Fibroblast of lung (primary cell): ENCODE measurements at regions not wholly inside any gene's neighbourhood (a gene's known extent, or its start where the extent isn't known, plus 50 kb on each side); places are given as distances from the start of the nearest gene placed in this dataset.

ENCODE experiments used
- DNase-seq, 2 donors: peaks; one replicate each; pipeline versions ENCODE4 v3.0.0 to v3.0.0-alpha.2; 2010; ENCODE audit warnings: low read depth in 2 of 2
- H2AFZ ChIP-seq: 2 replicates; pipeline ENCODE4 v1.5.1; 2012; ENCODE audit warnings: low read length, control low read depth, inconsistent platforms
- H3K27ac ChIP-seq: 2 replicates; pipeline ENCODE4 v1.5.1; 2011; ENCODE audit warnings: low read length, control low read depth; ENCODE audit not compliant: insufficient read depth
- H3K27me3 ChIP-seq: 2 replicates; pipeline ENCODE4 v1.5.1; 2011; ENCODE audit warnings: mild to moderate bottlenecking, low read length; ENCODE audit not compliant: control insufficient read depth, insufficient read depth
- H3K36me3 ChIP-seq: 2 replicates; pipeline ENCODE4 v1.5.1; 2011; ENCODE audit warnings: low read length; ENCODE audit not compliant: control insufficient read depth, insufficient read depth
- H3K4me1 ChIP-seq: 2 replicates; pipeline ENCODE4 v1.5.1; 2011; ENCODE audit warnings: low read length; ENCODE audit not compliant: control insufficient read depth, insufficient read depth; ENCODE audit errors: extremely low read depth
- H3K4me2 ChIP-seq: 2 replicates; pipeline ENCODE4 v1.5.1; 2011; ENCODE audit warnings: low read length, control low read depth; ENCODE audit not compliant: insufficient read depth; ENCODE audit errors: extremely low read depth
- H3K4me3 ChIP-seq, 4 experiments: fragments of 200-600 bp in 1 of 4; sonication (generic) in 1 of 4; replicated peaks in 1 of 4; 2 replicates each; pipeline ENCODE4 v1.5.1; 2011 to 2016; ENCODE audit warnings: low read length in 4 of 4, low read depth in 3 of 4, mild to moderate bottlenecking in 3 of 4, control low read depth in 2 of 4, inconsistent platforms in 1 of 4, mixed read lengths in 1 of 4; ENCODE audit not compliant: insufficient read depth in 1 of 4; ENCODE audit errors: control extremely low read depth in 1 of 4
- H3K79me2 ChIP-seq: 2 replicates; pipeline ENCODE4 v1.5.1; 2012; ENCODE audit warnings: mild to moderate bottlenecking, low read length, inconsistent platforms; ENCODE audit not compliant: control insufficient read depth, insufficient read depth
- H3K9ac ChIP-seq: 2 replicates; pipeline ENCODE4 v1.5.1; 2011; ENCODE audit warnings: mild to moderate bottlenecking, low read length, control low read depth; ENCODE audit not compliant: insufficient read depth
- H3K9me3 ChIP-seq: 2 replicates; pipeline ENCODE4 v1.5.1; 2012; ENCODE audit warnings: low read depth, low read length; ENCODE audit not compliant: control insufficient read depth, insufficient read depth
- H4K20me1 ChIP-seq: 2 replicates; pipeline ENCODE4 v1.5.1; 2011; ENCODE audit warnings: low read length; ENCODE audit not compliant: control insufficient read depth, insufficient read depth; ENCODE audit errors: extremely low read depth
- EZH2 ChIP-seq: IDR thresholded peaks from 2 replicates; pipeline ENCODE4 v1.5.1; 2012; ENCODE audit warnings: low read length, control low read depth, mild to moderate bottlenecking; ENCODE audit errors: missing control alignments
- TF ChIP-seq, protein P1 (sequence below), 2 donors: IDR thresholded peaks in 1 of 2; conservative IDR thresholded peaks in 1 of 2; 1 replicate in 1 of 2; 2 replicates in 1 of 2; pipeline ENCODE4 v1.5.1; 2011 to 2012; ENCODE audit warnings: low read length in 2 of 2, control low read depth in 1 of 2, inconsistent platforms in 1 of 2, low read depth in 1 of 2, mild to moderate bottlenecking in 1 of 2

DNA sequence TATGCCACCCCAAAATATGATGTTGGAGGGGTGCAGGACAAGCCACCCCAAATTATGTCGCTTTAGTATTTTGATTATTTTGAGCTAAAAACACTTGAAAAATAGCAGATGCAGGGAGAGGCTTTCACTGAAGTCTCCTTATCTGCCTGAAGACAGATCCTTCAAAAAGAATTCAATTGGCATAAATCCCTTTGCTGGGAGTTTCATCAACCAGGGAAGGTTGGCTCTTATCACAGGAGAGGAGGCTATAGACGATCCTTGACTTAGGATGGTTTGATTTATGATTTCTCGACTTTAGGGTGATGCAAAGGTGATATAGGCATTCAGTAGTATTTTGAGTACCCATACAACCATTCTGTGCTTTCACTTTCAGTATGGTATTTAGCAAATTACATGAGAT lies 97.8 kb upstream of the CAMK1G start:
- no peak overlapping the region for H2AFZ ChIP-seq
- H3K27ac ChIP-seq, result no peak overlapping the region
- no peaks in the 10 kb centered on the region for H3K9me3 ChIP-seq
- no peak for TF ChIP-seq EZH2
- H3K4me3 ChIP-seq, result no peak overlapping the region
- H3K4me1 ChIP-seq, result no peaks in the 10 kb centered on the region
- no peak overlapping the region for H3K9ac ChIP-seq
- no peaks in the 10 kb centered on the region for H4K20me1 ChIP-seq
- H3K79me2 ChIP-seq, result no peaks in the 10 kb centered on the region
- H3K4me2 ChIP-seq, result no peak overlapping the region
- H3K36me3 ChIP-seq, result no peaks in the 10 kb centered on the region
- DNase-seq, result no peak
- no peaks in the 10 kb centered on the region for H3K27me3 ChIP-seq

DNA sequence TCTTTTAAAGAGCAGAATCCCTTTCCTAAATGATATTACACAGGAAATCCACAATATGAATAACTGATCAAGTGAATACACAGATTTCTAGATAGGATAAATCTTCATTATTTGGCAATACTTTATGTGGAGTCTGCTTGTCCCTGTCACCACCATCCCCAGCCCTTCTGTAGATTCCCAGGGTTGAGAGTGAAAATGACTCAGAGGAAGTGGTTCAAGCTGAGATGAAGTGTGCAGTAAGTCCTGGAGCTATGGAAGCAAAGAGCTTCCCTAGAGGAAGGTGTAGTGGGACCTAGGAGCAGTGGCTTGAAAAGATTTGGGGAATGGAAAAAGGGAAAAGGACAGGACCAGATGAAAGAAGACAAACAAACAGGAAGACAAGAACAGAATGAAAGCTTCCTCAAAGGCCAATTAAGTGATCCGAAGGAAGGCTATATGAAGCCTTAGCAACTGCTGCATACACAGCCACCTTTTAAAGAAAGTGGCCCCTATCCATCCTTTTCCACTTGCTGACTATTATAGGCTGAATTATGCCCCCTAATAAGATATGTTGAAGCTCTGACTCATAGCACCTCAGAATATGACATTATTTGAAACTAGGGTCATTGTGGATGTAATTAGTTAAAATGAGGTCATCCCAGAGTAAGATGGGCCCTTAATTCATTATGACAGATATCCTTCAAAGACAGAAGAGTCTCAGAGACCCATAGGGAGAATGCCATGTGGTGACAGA lies 96.5 kb upstream of the CAMK1G start:
- no peaks in the 10 kb centered on the region for H3K27me3 ChIP-seq
- no peak overlapping the region for H3K4me2 ChIP-seq
- H3K9ac ChIP-seq, result no peak overlapping the region
- H3K9me3 ChIP-seq, result no peaks in the 10 kb centered on the region
- TF ChIP-seq, protein P1, sequence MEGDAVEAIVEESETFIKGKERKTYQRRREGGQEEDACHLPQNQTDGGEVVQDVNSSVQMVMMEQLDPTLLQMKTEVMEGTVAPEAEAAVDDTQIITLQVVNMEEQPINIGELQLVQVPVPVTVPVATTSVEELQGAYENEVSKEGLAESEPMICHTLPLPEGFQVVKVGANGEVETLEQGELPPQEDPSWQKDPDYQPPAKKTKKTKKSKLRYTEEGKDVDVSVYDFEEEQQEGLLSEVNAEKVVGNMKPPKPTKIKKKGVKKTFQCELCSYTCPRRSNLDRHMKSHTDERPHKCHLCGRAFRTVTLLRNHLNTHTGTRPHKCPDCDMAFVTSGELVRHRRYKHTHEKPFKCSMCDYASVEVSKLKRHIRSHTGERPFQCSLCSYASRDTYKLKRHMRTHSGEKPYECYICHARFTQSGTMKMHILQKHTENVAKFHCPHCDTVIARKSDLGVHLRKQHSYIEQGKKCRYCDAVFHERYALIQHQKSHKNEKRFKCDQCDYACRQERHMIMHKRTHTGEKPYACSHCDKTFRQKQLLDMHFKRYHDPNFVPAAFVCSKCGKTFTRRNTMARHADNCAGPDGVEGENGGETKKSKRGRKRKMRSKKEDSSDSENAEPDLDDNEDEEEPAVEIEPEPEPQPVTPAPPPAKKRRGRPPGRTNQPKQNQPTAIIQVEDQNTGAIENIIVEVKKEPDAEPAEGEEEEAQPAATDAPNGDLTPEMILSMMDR (conservative IDR thresholded peaks at IDR 0.05 in 1 of 2, IDR thresholded peaks at IDR 0.05 in 1 of 2; ENCODE audit: low read depth in 1 of 2, low read length in 2 of 2), result no peak
- no peak for TF ChIP-seq EZH2
- no peak overlapping the region for H3K4me3 ChIP-seq
- no peaks in the 10 kb centered on the region for H4K20me1 ChIP-seq
- no peak overlapping the region for H2AFZ ChIP-seq
- no peaks in the 10 kb centered on the region for H3K36me3 ChIP-seq
- no peaks in the 10 kb centered on the region for H3K79me2 ChIP-seq
- no peak overlapping the region for H3K27ac ChIP-seq
- H3K4me1 ChIP-seq, result no peaks in the 10 kb centered on the region
- peak in 1 of 2 donors; percentile 29 for DNase-seq

DNA sequence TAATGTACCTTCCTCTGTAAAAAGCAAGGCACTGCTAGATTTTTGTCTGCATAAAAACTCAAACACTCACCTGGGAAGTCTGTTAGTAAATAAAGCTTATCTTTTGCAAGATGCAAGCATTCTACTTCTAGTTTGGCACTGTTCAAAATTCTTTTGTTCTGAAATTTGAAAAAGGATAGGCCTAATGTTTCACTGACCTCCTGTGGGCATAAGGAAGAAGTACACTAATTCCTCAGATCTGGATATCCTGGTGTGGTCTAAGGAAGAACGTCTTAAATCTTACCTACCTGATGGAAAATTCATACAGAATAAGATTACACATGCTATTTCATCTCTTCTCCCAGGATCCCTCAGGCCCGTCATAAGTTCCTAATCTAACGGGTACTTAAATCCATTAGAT lies 93.5 kb upstream of the CAMK1G start:
- no peaks in the 10 kb centered on the region for H3K27me3 ChIP-seq
- no peaks in the 10 kb centered on the region for H3K4me1 ChIP-seq
- TF ChIP-seq, protein P1 (conservative IDR thresholded peaks at IDR 0.05 in 1 of 2, IDR thresholded peaks at IDR 0.05 in 1 of 2; ENCODE audit: low read depth in 1 of 2, low read length in 2 of 2), result peak; percentile 36 to 41
- TF ChIP-seq EZH2, result no peak
- no peaks in the 10 kb centered on the region for H3K36me3 ChIP-seq
- no peak overlapping the region for H2AFZ ChIP-seq
- H4K20me1 ChIP-seq, result no peaks in the 10 kb centered on the region
- no peak overlapping the region for H3K27ac ChIP-seq
- DNase-seq, result peak; percentile 19
- H3K79me2 ChIP-seq, result no peaks in the 10 kb centered on the region
- H3K4me2 ChIP-seq, result no peak overlapping the region
- H3K9ac ChIP-seq, result no peak overlapping the region
- no peaks in the 10 kb centered on the region for H3K9me3 ChIP-seq
- H3K4me3 ChIP-seq, result no peak overlapping the region
